Transverse colon (tissue), 4 donors: ENCODE measurements at regions not wholly inside any gene's neighbourhood (a gene's known extent, or its start where the extent isn't known, plus 50 kb on each side); places are given as distances from the start of the nearest gene placed in this dataset.

Experiments
- DNase-seq: peaks from one replicate; pipeline ENCODE4 v3.0.0-alpha.2; 2019
- H3K27ac ChIP-seq, 4 donors: fragments of 200-600 bp; sonication (generic); 2 replicates each; pipeline ENCODE4 v1.5.1; 2016 to 2018; ENCODE audit warnings: inconsistent platforms in 4 of 4
- H3K27me3 ChIP-seq: fragments of 200-600 bp; sonication (generic); 2 replicates; pipeline ENCODE4 v1.5.1; 2017; ENCODE audit warnings: inconsistent platforms
- H3K36me3 ChIP-seq, 4 donors: fragments of 200-600 bp; sonication (generic); 2 replicates each; pipeline ENCODE4 v1.5.1; 2017 to 2019; ENCODE audit warnings: inconsistent platforms in 4 of 4
- H3K4me1 ChIP-seq, 4 donors: fragments of 200-600 bp; sonication (generic); 2 replicates each; pipeline ENCODE4 v1.5.1; 2017 to 2020; ENCODE audit warnings: inconsistent platforms in 4 of 4
- H3K4me3 ChIP-seq, 4 donors: fragments of 200-600 bp; sonication (generic); 1 replicate in 1 of 4; 2 replicates in 3 of 4; pipeline versions ENCODE4 v1.5.1 to v1.6.1; 2017 to 2019; ENCODE audit warnings: inconsistent platforms in 4 of 4
- H3K9me3 ChIP-seq, 2 donors: fragments of 200-600 bp; sonication (generic); 2 replicates each; pipeline ENCODE4 v1.5.1; 2017 to 2019; ENCODE audit warnings: inconsistent platforms in 2 of 2
- CTCF ChIP-seq, 5 experiments: fragments of 200-600 bp in 3 of 5; fragments of 450-650 bp in 2 of 5; sonication (generic) in 3 of 5; IDR thresholded peaks; 1 replicate in 2 of 5; 2 replicates in 3 of 5; pipeline ENCODE4 v1.5.1; 2016 to 2017; ENCODE audit warnings: antibody characterized with exemption in 5 of 5, inconsistent platforms in 3 of 5, mild to moderate bottlenecking in 2 of 5, moderate library complexity in 1 of 5
- EP300 ChIP-seq: sonication (generic); formaldehyde crosslinking; IDR thresholded peaks from one replicate; pipeline ENCODE4 v1.6.1; 2017; ENCODE audit warnings: antibody characterized with exemption, low read depth
- POLR2A ChIP-seq: fragments of 450-650 bp; IDR thresholded peaks from one replicate; pipeline ENCODE4 v1.6.1; 2016; ENCODE audit warnings: antibody characterized with exemption, mild to moderate bottlenecking, moderate library complexity
- POLR2AphosphoS5 ChIP-seq, 3 donors: sonication (generic); formaldehyde crosslinking; IDR thresholded peaks; one replicate each; pipeline ENCODE4 v1.6.1; 2016; ENCODE audit warnings: antibody characterized with exemption in 3 of 3
- WGBS, 2 donors: methylation state at CpG; one replicate each; pipeline ENCODE4 v1.1.5; 2018; ENCODE audit warnings: low coverage in 1 of 2; 5-methylcytosine and 5-hydroxymethylcytosine counted together
- in situ Hi-C, 4 donors: fragments of 200-750 bp; cut with MboI; loops; one replicate each; pipeline versions ENCODE4 v1.15.0 to v1.15.1; 2017; ENCODE audit warnings: low sequenced_read_pairs in 3 of 4, low pct_ligation_motif_present in 1 of 4, low pct_unique_long_range_greater_than_20kb in 1 of 4
- intact Hi-C: fragments of 100-400 bp; cut with DNase I; formaldehyde crosslinking; loops from one replicate; pipeline ENCODE4 v1.15.1; 2023; ENCODE audit warnings: low total_unique reads

- no peak for DNase-seq
- no peak overlapping the region for H3K27ac ChIP-seq
- H3K4me3 ChIP-seq, result no peak overlapping the region
- intact Hi-C loops, result no loop called here
- TF ChIP-seq CTCF (IDR thresholded peaks at IDR 0.05) (no peak), EP300 (no peak), POLR2A (no peak)
- in situ Hi-C loops, result no loop called here
- 84 to 85% methylated on average over 6 to 16 of the region's 16 CpGs for WGBS, 2 donors
- H3K27me3 ChIP-seq, result no peaks in the 10 kb centered on the region
- H3K4me1 ChIP-seq, result no peaks in the 10 kb centered on the region
- H3K36me3 ChIP-seq, result no peaks in the 10 kb centered on the region
- H3K9me3 ChIP-seq, result no peaks in the 10 kb centered on the region
Measured at GRCh38 chr22:48397531-48398180, 1430.0 kb downstream of the BRD1 start.

- H3K4me3 ChIP-seq, result no peak overlapping the region
- no peaks in the 10 kb centered on the region for H3K9me3 ChIP-seq
- TF ChIP-seq POLR2A (no peak), CTCF (IDR thresholded peaks at IDR 0.05) (no peak), POLR2AphosphoS5 (IDR thresholded peaks at IDR 0.05) (no peak), EP300 (no peak)
- no peaks in the 10 kb centered on the region for H3K4me1 ChIP-seq
- no peaks in the 10 kb centered on the region for H3K27me3 ChIP-seq
- no peak overlapping the region for H3K27ac ChIP-seq
- no peak for DNase-seq
- in situ Hi-C loops (no loop called here), intact Hi-C loops (no loop called here)
- no peaks in the 10 kb centered on the region for H3K36me3 ChIP-seq
- WGBS, 2 donors, result 82 to 90% methylated on average over 5 to 31 of the region's 31 CpGs
Measured at GRCh38 chr22:48396785-48397530, 1430.7 kb downstream of the BRD1 start.

GRCh38 chr22:48396091-48396784 lies 1431.4 kb downstream of the BRD1 start:
- H3K4me3 ChIP-seq, result no peak overlapping the region
- intact Hi-C loops, result no loop called here
- no peaks in the 10 kb centered on the region for H3K27me3 ChIP-seq
- no peak overlapping the region for H3K27ac ChIP-seq
- no peaks in the 10 kb centered on the region for H3K36me3 ChIP-seq
- no peaks in the 10 kb centered on the region for H3K4me1 ChIP-seq
- TF ChIP-seq EP300 (no peak), CTCF (IDR thresholded peaks at IDR 0.05) (no peak), POLR2AphosphoS5 (IDR thresholded peaks at IDR 0.05) (no peak), POLR2A (no peak)
- DNase-seq, result no peak
- H3K9me3 ChIP-seq, result no peaks in the 10 kb centered on the region
- in situ Hi-C loops, result no loop called here
- WGBS, 2 donors, result 72 to 77% methylated on average over 2 to 20 of the region's 20 CpGs

- in situ Hi-C loops (no loop called here), intact Hi-C loops (no loop called here)
- H3K9me3 ChIP-seq, result no peaks in the 10 kb centered on the region
- no peak overlapping the region for H3K4me3 ChIP-seq
- no peaks in the 10 kb centered on the region for H3K27me3 ChIP-seq
- H3K27ac ChIP-seq, result no peak overlapping the region
- DNase-seq, result no peak
- WGBS, 2 donors, result 81% methylated on average over 13 of the region's 13 CpGs; no CpG with 5 or more reads in 1 of the 2 donors
- H3K4me1 ChIP-seq, result no peaks in the 10 kb centered on the region
- no peaks in the 10 kb centered on the region for H3K36me3 ChIP-seq
- TF ChIP-seq POLR2AphosphoS5 (IDR thresholded peaks at IDR 0.05) (no peak), CTCF (IDR thresholded peaks at IDR 0.05) (no peak), POLR2A (no peak), EP300 (no peak)
Measured at GRCh38 chr22:48395201-48395600, 1432.5 kb downstream of the BRD1 start.
